ENCODE measurements at regions not wholly inside any gene's neighbourhood (a gene's known extent, or its start where the extent isn't known, plus 50 kb on each side); places are given as distances from the start of the nearest gene placed in this dataset.

GRCh38 chr13:66037096-66037495 is 1193.0 kb downstream of the PCDH9 start (continued):
- TF ChIP-seq SNAI2 (CRISPR knock-in tag; IDR thresholded peaks at IDR 0.05) (no peak), ZNF8 (CRISPR knock-in tag; IDR thresholded peaks at IDR 0.05) (no peak), RARB (CRISPR knock-in tag; IDR thresholded peaks at IDR 0.05) (no peak), ZFP30 (CRISPR knock-in tag; IDR thresholded peaks at IDR 0.05) (no peak), TOX (CRISPR knock-in tag; IDR thresholded peaks at IDR 0.05; ENCODE audit: borderline replicate concordance) (no peak), POU6F1 (CRISPR knock-in tag; IDR thresholded peaks at IDR 0.05; ENCODE audit: borderline replicate concordance, low read depth) (no peak), TCF4 (CRISPR knock-in tag; IDR thresholded peaks at IDR 0.05; ENCODE audit: borderline replicate concordance) (no peak), ZFP3 (CRISPR knock-in tag; IDR thresholded peaks at IDR 0.05) (no peak), ZNF565 (CRISPR knock-in tag; conservative IDR thresholded peaks at IDR 0.05; ENCODE audit: low read depth) (no peak), GLIS3 (CRISPR knock-in tag; IDR thresholded peaks at IDR 0.05) (no peak)
- TF ChIP-seq, protein P1, sequence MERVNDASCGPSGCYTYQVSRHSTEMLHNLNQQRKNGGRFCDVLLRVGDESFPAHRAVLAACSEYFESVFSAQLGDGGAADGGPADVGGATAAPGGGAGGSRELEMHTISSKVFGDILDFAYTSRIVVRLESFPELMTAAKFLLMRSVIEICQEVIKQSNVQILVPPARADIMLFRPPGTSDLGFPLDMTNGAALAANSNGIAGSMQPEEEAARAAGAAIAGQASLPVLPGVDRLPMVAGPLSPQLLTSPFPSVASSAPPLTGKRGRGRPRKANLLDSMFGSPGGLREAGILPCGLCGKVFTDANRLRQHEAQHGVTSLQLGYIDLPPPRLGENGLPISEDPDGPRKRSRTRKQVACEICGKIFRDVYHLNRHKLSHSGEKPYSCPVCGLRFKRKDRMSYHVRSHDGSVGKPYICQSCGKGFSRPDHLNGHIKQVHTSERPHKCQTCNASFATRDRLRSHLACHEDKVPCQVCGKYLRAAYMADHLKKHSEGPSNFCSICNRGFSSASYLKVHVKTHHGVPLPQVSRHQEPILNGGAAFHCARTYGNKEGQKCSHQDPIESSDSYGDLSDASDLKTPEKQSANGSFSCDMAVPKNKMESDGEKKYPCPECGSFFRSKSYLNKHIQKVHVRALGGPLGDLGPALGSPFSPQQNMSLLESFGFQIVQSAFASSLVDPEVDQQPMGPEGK (CRISPR knock-in tag; IDR thresholded peaks at IDR 0.05; ENCODE audit: borderline replicate concordance): no peak

DNA sequence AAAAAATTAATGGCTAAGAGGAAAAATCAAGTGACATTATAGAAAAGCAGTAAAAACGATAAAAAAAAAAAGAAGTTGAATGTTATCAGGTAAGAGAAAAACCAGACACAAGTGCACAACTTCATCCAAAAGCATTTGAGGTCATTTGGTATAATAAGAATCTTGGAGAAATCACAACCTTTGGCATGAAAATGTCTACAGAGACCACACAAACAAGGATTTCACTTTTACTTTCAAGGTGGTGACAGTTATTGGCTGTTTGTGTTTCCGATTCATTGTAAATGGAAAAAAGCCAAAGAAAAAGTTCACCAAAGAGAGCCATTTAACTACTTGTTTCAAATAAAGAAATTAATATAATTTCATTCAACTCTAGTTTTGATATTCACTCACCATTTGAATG is 1193.5 kb downstream of the PCDH9 start:
- TF ChIP-seq CREB5 (CRISPR knock-in tag; IDR thresholded peaks at IDR 0.05; ENCODE audit: low read depth) (no peak), ZFP3 (CRISPR knock-in tag; IDR thresholded peaks at IDR 0.05) (no peak), RARB (CRISPR knock-in tag; IDR thresholded peaks at IDR 0.05) (no peak), CSDC2 (CRISPR knock-in tag; IDR thresholded peaks at IDR 0.05) (no peak), OSR1 (CRISPR knock-in tag; IDR thresholded peaks at IDR 0.05) (no peak), TSHZ2 (CRISPR knock-in tag; IDR thresholded peaks at IDR 0.05) (no peak), ZNF8 (CRISPR knock-in tag; IDR thresholded peaks at IDR 0.05) (no peak), SNAI2 (CRISPR knock-in tag; IDR thresholded peaks at IDR 0.05) (no peak), TCF4 (CRISPR knock-in tag; IDR thresholded peaks at IDR 0.05; ENCODE audit: borderline replicate concordance) (no peak), BACH2 (CRISPR knock-in tag; IDR thresholded peaks at IDR 0.05; ENCODE audit: borderline replicate concordance) (no peak), POU6F1 (CRISPR knock-in tag; IDR thresholded peaks at IDR 0.05; ENCODE audit: borderline replicate concordance, low read depth) (no peak), ZC3H10 (CRISPR knock-in tag; IDR thresholded peaks at IDR 0.05) (no peak)
- TF ChIP-seq, protein P1 (CRISPR knock-in tag; IDR thresholded peaks at IDR 0.05; ENCODE audit: borderline replicate concordance): no peak
- no peak for ATAC-seq

DNA sequence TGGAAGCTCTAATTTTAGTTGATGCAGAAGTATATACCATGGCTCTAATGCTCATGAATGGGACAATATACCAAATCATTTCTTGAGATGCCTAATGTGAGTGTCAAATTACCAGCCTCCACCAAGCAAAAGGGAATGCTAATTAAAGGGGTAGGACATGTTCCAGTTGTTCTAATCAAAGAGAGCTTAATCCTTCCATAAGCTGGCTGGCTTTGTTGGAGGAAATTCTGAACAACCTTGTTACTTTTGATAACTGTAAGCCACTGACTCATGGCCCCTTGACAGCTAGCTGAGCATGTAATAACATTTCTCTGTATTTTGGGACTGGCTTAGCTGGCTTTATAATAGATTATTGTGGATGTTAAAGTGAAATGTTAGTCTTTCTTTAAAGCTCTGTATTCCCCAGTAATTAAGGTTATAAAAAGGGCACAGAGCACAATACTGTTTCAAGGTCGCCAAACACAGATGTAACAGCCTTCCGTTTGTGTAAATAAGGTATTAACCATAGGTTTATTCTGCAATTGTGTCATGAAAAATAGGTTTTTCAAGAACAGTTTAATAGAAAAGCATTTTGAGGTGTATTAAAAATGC is 1194.0 kb downstream of the PCDH9 start:
- TF ChIP-seq SNAI2 (CRISPR knock-in tag; IDR thresholded peaks at IDR 0.05) (no peak), CSDC2 (CRISPR knock-in tag; IDR thresholded peaks at IDR 0.05) (no peak), POU6F1 (CRISPR knock-in tag; IDR thresholded peaks at IDR 0.05; ENCODE audit: borderline replicate concordance, low read depth) (no peak), ZFP30 (CRISPR knock-in tag; IDR thresholded peaks at IDR 0.05) (no peak), BACH2 (CRISPR knock-in tag; IDR thresholded peaks at IDR 0.05; ENCODE audit: borderline replicate concordance) (no peak), ZNF70 (CRISPR knock-in tag; IDR thresholded peaks at IDR 0.05) (no peak), ESRRG (CRISPR knock-in tag; IDR thresholded peaks at IDR 0.05) (no peak)
- TF ChIP-seq, protein P1 (CRISPR knock-in tag; IDR thresholded peaks at IDR 0.05; ENCODE audit: borderline replicate concordance): no peak
- no peak for ATAC-seq
